ENCODE measurements at regions not wholly inside any gene's neighbourhood (a gene's known extent, or its start where the extent isn't known, plus 50 kb on each side); places are given as distances from the start of the nearest gene placed in this dataset.

DNA sequence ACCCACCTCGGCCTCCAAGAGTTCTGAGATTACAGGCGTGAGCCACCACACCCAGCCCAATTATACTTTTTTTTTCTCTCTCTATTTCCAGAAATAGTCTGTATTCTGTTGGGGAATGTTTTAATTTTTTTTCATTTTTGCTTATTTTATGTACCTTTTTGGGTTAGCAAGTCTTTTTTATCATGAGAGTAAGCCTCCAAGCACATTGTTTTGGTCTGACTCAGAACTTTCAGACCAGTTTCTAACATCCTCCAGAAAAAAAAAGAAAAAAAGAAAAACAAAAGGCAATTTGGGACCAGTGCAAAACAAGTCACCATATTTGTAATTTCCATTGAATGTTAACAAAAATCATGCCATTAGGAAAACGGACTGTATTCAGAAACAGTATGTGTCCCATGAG lies 1465.5 kb downstream of the SLITRK5 start:
- Histone ChIP-seq H3K4me3 (ENCODE audit: insufficient read depth, low read depth, low read length, poor library complexity, severe bottlenecking) (no peak overlapping the region), H3K27me3 (replicated peaks; ENCODE audit: control insufficient read depth, insufficient read depth, low read length, poor library complexity, severe bottlenecking) (no peaks in the 10 kb centered on the region), H3K9me3 (ENCODE audit: control insufficient read depth, low read length) (no peaks in the 10 kb centered on the region), H3K36me3 (ENCODE audit: control insufficient read depth, insufficient read depth, low read length) (no peaks in the 10 kb centered on the region), H3K27ac (ENCODE audit: insufficient read depth, low read length, poor library complexity, severe bottlenecking) (no peak overlapping the region), H3K4me1 (ENCODE audit: control insufficient read depth, insufficient read depth, low read length, poor library complexity, severe bottlenecking) (no peaks in the 10 kb centered on the region)
- no peak for DNase-seq

DNA sequence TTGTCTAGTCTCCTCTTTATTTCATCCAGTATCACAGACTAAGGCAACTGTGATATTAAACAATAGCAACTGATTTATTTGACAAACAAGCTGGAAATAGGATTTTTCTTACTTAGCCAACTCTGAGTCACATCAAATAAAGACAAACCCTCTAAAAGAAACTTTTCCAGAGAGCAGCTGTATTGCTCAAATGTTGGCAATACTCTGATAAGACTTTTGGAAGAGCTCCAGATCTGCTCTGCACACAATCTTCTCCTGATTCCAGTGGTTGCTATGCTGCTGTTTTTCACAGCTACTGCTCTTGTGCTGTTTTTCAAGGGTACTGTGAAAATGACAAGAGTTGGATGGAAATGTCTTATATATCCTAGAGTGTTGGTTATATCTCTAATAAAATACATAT lies 1479.2 kb downstream of the SLITRK5 start:
- Histone ChIP-seq H3K4me1 (ENCODE audit: control insufficient read depth, insufficient read depth, low read length, poor library complexity, severe bottlenecking) (no peaks in the 10 kb centered on the region), H3K9me3 (ENCODE audit: control insufficient read depth, low read length) (peaks cover 3% of the 10 kb centered on the region), H3K27me3 (replicated peaks; ENCODE audit: control insufficient read depth, insufficient read depth, low read length, poor library complexity, severe bottlenecking) (no peaks in the 10 kb centered on the region), H3K27ac (ENCODE audit: insufficient read depth, low read length, poor library complexity, severe bottlenecking) (no peak overlapping the region), H3K36me3 (ENCODE audit: control insufficient read depth, insufficient read depth, low read length) (no peaks in the 10 kb centered on the region), H3K4me3 (ENCODE audit: insufficient read depth, low read depth, low read length, poor library complexity, severe bottlenecking) (no peak overlapping the region)
- no peak for DNase-seq

DNA sequence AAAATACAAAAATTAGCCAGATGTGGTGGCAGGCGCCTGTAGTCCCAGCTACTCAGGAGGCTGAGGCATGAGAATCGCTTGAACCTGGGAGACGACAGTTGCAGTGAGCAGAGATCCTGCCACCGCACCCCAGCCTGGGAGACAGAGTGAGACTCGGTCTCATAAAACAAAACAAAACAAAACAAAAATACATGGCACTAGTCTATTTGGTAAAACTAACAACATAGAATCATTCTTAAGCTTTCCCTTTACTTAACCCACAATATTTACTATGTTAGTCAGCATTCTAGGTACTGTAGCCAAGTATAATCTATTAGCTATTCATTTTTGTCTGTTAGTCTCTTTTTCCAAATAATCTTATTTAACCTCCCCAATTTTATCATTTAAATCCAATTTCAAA lies 1482.8 kb downstream of the SLITRK5 start:
- Histone ChIP-seq H3K27me3 (replicated peaks; ENCODE audit: control insufficient read depth, insufficient read depth, low read length, poor library complexity, severe bottlenecking) (no peaks in the 10 kb centered on the region), H3K4me1 (ENCODE audit: control insufficient read depth, insufficient read depth, low read length, poor library complexity, severe bottlenecking) (no peaks in the 10 kb centered on the region), H3K4me3 (ENCODE audit: insufficient read depth, low read depth, low read length, poor library complexity, severe bottlenecking) (no peak overlapping the region), H3K27ac (ENCODE audit: insufficient read depth, low read length, poor library complexity, severe bottlenecking) (no peak overlapping the region), H3K9me3 (ENCODE audit: control insufficient read depth, low read length) (peaks cover 3% of the 10 kb centered on the region), H3K36me3 (ENCODE audit: control insufficient read depth, insufficient read depth, low read length) (no peaks in the 10 kb centered on the region)
- no peak for DNase-seq

DNA sequence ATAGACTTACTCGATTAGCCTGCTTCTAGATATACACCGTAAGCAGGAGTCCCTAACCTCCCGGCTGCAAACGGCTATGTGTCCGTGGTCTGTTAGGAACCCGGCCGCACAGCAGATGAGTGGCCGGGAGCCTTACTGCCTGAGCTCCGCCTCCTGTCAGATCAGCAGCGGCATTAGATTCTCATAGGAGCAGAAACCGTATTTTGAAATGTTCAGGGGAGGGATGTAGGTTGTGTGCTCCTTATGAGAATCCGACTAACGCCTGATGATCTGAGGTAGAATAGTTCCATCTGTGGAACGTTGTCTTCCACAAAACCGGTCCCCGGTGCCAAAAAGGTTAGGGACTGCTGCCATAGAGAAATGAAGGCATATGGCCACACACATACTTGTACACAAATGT lies 1491.9 kb downstream of the SLITRK5 start:
- H3K9me3 ChIP-seq (ENCODE audit: control insufficient read depth, low read length) = no peaks in the 10 kb centered on the region
- no peak for DNase-seq
- no peaks in the 10 kb centered on the region for H3K27me3 ChIP-seq (replicated peaks; ENCODE audit: control insufficient read depth, insufficient read depth, low read length, poor library complexity, severe bottlenecking)
- H3K36me3 ChIP-seq (ENCODE audit: control insufficient read depth, insufficient read depth, low read length) = no peaks in the 10 kb centered on the region
- H3K27ac ChIP-seq (ENCODE audit: insufficient read depth, low read length, poor library complexity, severe bottlenecking) = no peak overlapping the region
- no peaks in the 10 kb centered on the region for H3K4me1 ChIP-seq (ENCODE audit: control insufficient read depth, insufficient read depth, low read length, poor library complexity, severe bottlenecking)
- H3K4me3 ChIP-seq (ENCODE audit: insufficient read depth, low read depth, low read length, poor library complexity, severe bottlenecking) = no peak overlapping the region

DNA sequence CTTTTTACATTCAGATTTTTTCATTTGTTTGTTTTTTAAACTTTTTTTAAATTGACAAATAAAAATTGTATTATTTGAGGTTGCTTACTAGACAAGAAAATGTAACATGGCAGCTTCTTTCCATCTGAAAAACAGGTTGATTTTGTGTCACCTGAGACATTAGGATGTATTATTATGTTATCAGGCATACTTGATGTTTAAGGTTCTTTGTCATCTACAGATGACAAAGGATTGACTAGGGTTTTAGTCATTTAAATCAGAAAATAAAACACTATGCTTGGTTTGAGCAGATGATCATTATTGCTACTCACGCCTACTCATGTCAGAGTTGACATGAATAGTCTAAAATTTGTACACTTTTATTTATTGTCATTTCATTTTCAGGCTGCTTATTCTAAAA lies 1494.5 kb downstream of the SLITRK5 start:
- no peak for DNase-seq
- Histone ChIP-seq H3K4me1 (ENCODE audit: control insufficient read depth, insufficient read depth, low read length, poor library complexity, severe bottlenecking) (no peaks in the 10 kb centered on the region), H3K9me3 (ENCODE audit: control insufficient read depth, low read length) (no peaks in the 10 kb centered on the region), H3K4me3 (ENCODE audit: insufficient read depth, low read depth, low read length, poor library complexity, severe bottlenecking) (no peak overlapping the region), H3K27ac (ENCODE audit: insufficient read depth, low read length, poor library complexity, severe bottlenecking) (no peak overlapping the region), H3K36me3 (ENCODE audit: control insufficient read depth, insufficient read depth, low read length) (no peaks in the 10 kb centered on the region), H3K27me3 (replicated peaks; ENCODE audit: control insufficient read depth, insufficient read depth, low read length, poor library complexity, severe bottlenecking) (no peaks in the 10 kb centered on the region)

DNA sequence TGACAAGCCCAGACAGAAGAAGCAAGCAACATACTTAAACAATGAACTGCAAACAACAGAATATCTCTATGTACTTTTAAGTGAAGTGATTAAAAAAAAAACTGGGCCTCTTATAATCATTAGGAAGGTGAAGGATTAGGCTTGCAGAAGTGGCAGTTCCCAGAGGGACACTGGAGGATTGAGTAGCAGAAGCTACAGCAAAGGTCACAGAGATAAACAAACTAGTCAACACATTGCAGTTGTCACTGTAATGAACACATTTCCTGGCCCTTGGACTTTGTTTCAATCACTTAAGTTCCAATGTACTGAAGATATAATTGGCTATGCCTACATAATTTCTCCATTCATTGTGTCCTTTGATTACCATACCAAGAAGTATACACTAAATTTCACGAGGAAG lies 1498.8 kb downstream of the SLITRK5 start:
- no peaks in the 10 kb centered on the region for H3K36me3 ChIP-seq (ENCODE audit: control insufficient read depth, insufficient read depth, low read length)
- DNase-seq = no peak
- H3K9me3 ChIP-seq (ENCODE audit: control insufficient read depth, low read length) = no peaks in the 10 kb centered on the region

DNA sequence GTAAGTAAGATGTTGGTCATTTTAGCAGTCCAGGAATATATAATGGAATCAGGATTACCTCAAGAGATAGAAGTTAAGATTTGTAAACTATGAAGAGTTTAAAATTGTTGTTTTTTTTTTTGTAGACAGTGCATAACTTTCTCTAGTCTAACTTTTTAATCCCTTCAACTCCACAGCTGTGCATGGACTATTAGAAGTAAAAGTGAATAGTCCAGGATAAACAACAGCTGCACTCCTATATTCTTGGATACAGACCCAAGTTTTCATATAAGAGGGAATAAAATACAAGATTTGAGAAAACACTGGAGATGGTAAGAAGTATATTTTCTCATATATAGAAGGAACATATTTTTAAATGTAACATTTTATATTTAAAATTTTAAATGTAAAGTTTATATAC lies 1509.9 kb downstream of the SLITRK5 start:
- H3K4me1 ChIP-seq (ENCODE audit: control insufficient read depth, insufficient read depth, low read length, poor library complexity, severe bottlenecking) = no peaks in the 10 kb centered on the region
- no peaks in the 10 kb centered on the region for H3K9me3 ChIP-seq (ENCODE audit: control insufficient read depth, low read length)
- DNase-seq = no peak
- no peaks in the 10 kb centered on the region for H3K27me3 ChIP-seq (replicated peaks; ENCODE audit: control insufficient read depth, insufficient read depth, low read length, poor library complexity, severe bottlenecking)
- H3K4me3 ChIP-seq (ENCODE audit: insufficient read depth, low read depth, low read length, poor library complexity, severe bottlenecking) = no peak overlapping the region
- no peaks in the 10 kb centered on the region for H3K36me3 ChIP-seq (ENCODE audit: control insufficient read depth, insufficient read depth, low read length)
- no peak overlapping the region for H3K27ac ChIP-seq (ENCODE audit: insufficient read depth, low read length, poor library complexity, severe bottlenecking)

More for the DNA sequence above, 1498.8 kb downstream of the SLITRK5 start:
- no peak overlapping the region for H3K27ac ChIP-seq (ENCODE audit: insufficient read depth, low read length, poor library complexity, severe bottlenecking)
- no peaks in the 10 kb centered on the region for H3K4me1 ChIP-seq (ENCODE audit: control insufficient read depth, insufficient read depth, low read length, poor library complexity, severe bottlenecking)
- no peak overlapping the region for H3K4me3 ChIP-seq (ENCODE audit: insufficient read depth, low read depth, low read length, poor library complexity, severe bottlenecking)
- H3K27me3 ChIP-seq (replicated peaks; ENCODE audit: control insufficient read depth, insufficient read depth, low read length, poor library complexity, severe bottlenecking) = no peaks in the 10 kb centered on the region

DNA sequence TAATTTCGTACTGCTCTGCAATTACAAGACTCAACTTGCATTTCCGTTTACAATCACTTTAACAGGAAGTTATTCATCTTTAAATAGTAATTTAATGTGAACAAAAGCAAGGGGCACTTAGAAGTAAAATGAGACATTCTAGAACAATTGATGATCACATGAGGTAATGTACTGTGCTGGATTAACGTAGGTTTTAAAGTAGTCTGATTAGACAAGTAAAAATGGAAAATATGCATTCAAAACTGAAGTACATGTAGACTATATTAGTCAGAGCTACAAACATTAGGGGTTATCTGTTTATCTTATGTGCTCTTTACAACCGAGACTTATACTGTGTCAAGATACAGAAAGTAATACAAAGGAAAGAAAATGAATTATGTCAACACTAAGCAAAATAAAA lies 1528.0 kb downstream of the SLITRK5 start:
- H3K4me1 ChIP-seq (ENCODE audit: control insufficient read depth, insufficient read depth, low read length, poor library complexity, severe bottlenecking) = no peaks in the 10 kb centered on the region
- H3K27ac ChIP-seq (ENCODE audit: insufficient read depth, low read length, poor library complexity, severe bottlenecking) = no peak overlapping the region
- H3K9me3 ChIP-seq (ENCODE audit: control insufficient read depth, low read length) = no peaks in the 10 kb centered on the region
- H3K36me3 ChIP-seq (ENCODE audit: control insufficient read depth, insufficient read depth, low read length) = no peaks in the 10 kb centered on the region
- DNase-seq = no peak
- H3K27me3 ChIP-seq (replicated peaks; ENCODE audit: control insufficient read depth, insufficient read depth, low read length, poor library complexity, severe bottlenecking) = no peaks in the 10 kb centered on the region
- no peak overlapping the region for H3K4me3 ChIP-seq (ENCODE audit: insufficient read depth, low read depth, low read length, poor library complexity, severe bottlenecking)

DNA sequence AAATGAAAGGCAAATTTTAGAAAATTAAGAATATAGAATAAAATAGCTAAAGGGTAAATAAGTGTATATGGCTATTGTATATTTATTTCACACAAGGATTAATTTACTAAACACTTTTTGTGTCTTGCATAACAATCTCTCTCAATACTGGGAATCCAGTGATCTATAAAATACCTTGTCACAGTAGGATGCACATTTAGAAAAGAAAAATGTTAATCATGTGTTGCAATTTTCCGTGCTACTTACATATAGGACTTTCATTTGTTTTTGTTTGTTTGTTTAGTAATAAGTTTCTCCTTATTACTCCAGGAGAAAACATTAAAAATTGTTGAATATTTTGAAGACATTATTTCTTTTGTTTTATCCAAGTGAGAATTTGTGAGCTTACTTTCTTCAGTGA lies 1533.3 kb downstream of the SLITRK5 start:
- no peak overlapping the region for H3K27ac ChIP-seq (ENCODE audit: insufficient read depth, low read length, poor library complexity, severe bottlenecking)
- no peaks in the 10 kb centered on the region for H3K27me3 ChIP-seq (replicated peaks; ENCODE audit: control insufficient read depth, insufficient read depth, low read length, poor library complexity, severe bottlenecking)
- no peak overlapping the region for H3K4me3 ChIP-seq (ENCODE audit: insufficient read depth, low read depth, low read length, poor library complexity, severe bottlenecking)
- DNase-seq = no peak
- no peaks in the 10 kb centered on the region for H3K4me1 ChIP-seq (ENCODE audit: control insufficient read depth, insufficient read depth, low read length, poor library complexity, severe bottlenecking)
- no peaks in the 10 kb centered on the region for H3K36me3 ChIP-seq (ENCODE audit: control insufficient read depth, insufficient read depth, low read length)
- no peaks in the 10 kb centered on the region for H3K9me3 ChIP-seq (ENCODE audit: control insufficient read depth, low read length)

DNA sequence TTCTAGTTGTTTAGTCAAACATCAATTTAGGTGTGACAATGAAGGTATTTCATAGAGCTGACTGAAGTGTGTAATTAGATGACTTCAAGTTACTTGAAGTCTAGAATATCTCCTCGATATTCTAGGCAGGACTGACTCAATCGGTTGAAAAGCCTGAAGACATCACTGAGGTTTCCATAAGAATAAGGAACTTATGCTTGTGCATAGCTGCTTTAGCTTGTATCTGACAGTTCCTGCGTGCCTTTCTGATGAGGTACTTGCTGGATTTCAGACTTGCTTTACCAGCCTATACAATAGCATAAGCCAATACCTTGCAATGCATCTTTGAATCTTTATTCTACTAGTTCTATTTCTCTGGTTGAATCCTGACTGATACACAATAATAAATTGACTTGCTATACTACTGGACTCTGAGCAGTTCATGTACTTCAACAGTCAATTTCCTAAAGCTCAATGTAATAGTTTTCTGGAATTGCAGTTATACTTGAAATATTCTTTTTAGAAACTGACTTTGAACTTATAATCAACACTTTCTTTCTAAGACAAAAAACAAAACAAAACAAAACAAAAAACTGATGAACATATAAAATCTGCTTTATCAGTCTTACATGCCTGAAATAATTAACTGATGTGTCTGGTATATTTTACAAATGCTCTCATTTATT lies 1534.8 kb downstream of the SLITRK5 start:
- Histone ChIP-seq H3K36me3 (ENCODE audit: control insufficient read depth, insufficient read depth, low read length) (no peaks in the 10 kb centered on the region), H3K27ac (ENCODE audit: insufficient read depth, low read length, poor library complexity, severe bottlenecking) (no peak overlapping the region), H3K27me3 (replicated peaks; ENCODE audit: control insufficient read depth, insufficient read depth, low read length, poor library complexity, severe bottlenecking) (no peaks in the 10 kb centered on the region), H3K9me3 (ENCODE audit: control insufficient read depth, low read length) (no peaks in the 10 kb centered on the region), H3K4me3 (ENCODE audit: insufficient read depth, low read depth, low read length, poor library complexity, severe bottlenecking) (no peak overlapping the region), H3K4me1 (ENCODE audit: control insufficient read depth, insufficient read depth, low read length, poor library complexity, severe bottlenecking) (no peaks in the 10 kb centered on the region)
- DNase-seq = no peak

Measured in effector memory CD4-positive, alpha-beta T cell (primary cell).